Inflammatory macrophage (primary cell): ENCODE measurements at regions not wholly inside any gene's neighbourhood (a gene's known extent, or its start where the extent isn't known, plus 50 kb on each side); places are given as distances from the start of the nearest gene placed in this dataset.
A peak's percentile ranks its signal among the peaks of the same experiment; 100 is the strongest.

Source experiments
- DNase-seq, 2 donors: peaks; one replicate each; pipeline ENCODE4 v3.0.0-alpha.2; 2020 to 2022

GRCh38 chr14:26932606-26933005, 334.8 kb upstream of the NOVA1 start:
- no peak for DNase-seq

- no peak for DNase-seq
Measured at GRCh38 chr14:26933431-26933830, 335.6 kb upstream of the NOVA1 start.

DNA sequence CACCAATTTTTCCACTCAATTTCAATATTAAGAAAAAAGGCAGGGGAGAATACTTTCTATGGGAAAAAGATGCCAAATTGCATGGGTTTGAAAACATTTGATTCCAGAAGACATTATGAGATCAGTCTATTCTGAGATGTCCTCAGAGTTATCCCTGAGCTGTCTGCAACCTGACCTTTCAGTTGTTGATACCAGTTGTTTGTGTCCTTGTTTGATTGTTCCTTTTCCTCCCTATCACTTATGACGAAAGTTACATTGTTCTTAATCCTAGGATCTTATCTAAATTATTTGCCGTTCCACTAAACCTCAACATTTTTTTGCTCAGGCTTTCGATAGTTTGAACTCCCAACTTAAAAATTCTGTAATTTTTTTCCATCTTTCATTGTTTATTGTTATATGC, 336.3 kb upstream of the NOVA1 start:
- no peak for DNase-seq

GRCh38 chr14:26935733-26936132, 337.9 kb upstream of the NOVA1 start:
- no peak for DNase-seq

GRCh38 chr14:26938054-26938453, 340.2 kb upstream of the NOVA1 start:
- no peak for DNase-seq

GRCh38 chr14:26939755-26940154, 341.9 kb upstream of the NOVA1 start:
- no peak for DNase-seq

DNA sequence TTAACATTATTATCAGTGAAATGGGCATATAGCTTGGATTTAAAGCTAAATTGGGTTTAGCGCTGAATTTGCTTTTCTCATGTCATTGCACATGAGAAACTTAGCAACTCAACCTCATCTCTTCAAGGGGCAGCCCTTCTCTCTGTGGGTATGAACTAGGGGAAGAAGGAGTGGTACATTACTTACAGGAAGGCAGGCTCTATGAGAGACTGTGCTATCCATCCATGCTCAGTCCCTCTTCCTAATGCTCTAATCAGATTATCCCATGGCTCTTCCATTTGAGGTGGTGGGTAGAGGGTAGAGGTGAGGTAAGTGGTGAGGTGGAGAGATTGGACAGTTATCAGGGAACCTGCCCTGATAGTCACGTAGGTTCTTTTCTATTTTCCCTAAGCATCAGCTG, 343.7 kb upstream of the NOVA1 start:
- DNase-seq, result no peak

DNA sequence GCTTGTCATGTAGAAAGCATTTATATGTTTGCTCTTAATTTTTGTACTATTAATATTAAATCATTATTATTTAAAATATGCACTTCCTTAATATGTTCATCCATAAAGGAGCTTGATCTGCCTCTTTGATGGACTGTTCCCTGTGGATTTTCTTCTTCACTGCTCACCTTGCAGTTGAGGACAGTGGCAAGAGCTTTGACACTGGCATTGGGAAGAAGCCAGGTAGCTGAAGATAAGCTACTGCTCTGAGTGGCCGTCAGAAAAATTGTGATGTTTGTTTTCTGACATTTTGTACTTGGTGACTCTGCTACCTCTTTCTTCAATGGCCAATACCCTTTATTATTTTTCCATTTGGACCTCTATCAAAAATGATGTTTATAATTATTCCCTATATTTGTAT, 349.4 kb upstream of the NOVA1 start:
- no peak for DNase-seq

GRCh38 chr14:26959437-26959836, 361.6 kb upstream of the NOVA1 start:
- DNase-seq, result no peak

GRCh38 chr14:26959972-26960660, 362.3 kb upstream of the NOVA1 start:
- DNase-seq, result no peak

DNA sequence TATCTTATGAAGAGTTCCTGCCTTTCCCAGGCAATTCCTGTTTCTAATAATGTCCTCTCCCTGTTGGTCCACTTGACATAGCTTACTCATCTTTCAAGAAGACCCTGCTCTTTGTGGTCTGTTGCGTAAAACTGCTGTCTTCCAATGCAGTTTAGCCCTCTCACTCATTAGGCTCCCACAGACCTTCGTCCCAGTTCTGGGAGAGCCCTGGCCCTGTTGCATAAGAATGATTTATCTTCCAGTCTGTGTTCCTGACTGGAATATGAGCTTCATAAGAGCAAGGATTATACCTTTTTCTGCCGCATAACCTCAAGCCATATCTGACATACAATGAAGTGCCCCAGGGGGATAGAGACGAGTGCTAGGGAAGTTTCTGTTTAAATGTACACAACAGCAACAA, 365.9 kb upstream of the NOVA1 start:
- no peak for DNase-seq

DNA sequence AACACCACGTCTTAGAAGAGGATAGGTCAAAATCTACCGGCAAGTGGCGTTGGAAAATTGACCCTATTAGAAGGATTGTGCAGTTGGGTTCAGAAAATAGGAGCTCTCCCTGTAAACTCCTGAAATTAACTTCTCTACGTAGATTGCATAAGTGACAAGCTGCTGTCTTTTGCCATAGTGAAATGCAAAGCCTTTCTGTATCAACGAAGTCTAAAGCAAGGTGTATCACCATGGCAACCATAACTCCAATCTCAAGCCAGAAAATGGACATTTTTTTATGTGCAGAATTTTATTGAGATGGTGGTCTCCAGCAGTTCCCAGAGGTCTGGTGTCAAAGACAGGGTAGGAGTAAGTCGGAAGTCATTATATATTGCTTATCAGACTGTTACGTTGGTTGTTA, 367.7 kb upstream of the NOVA1 start:
- DNase-seq, result no peak

DNA sequence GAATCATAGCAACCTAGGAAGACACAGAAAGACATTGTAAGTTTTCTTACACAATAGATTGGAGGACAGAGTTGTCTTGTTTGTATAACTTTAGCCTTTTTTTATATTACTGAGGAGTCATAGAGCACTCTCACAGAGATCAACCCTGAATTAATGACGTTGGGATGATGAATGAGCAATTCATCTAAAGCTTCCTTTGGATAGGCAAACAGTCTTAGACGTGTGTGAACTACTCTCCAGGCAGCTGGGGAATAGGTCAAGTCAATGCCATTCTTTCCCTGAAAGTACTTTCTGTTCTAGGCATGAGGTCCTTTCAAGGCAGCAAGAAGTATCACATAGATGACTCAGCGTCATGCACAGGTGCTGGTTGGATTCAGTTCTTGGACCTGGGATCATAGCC, 369.1 kb upstream of the NOVA1 start:
- no peak for DNase-seq

DNA sequence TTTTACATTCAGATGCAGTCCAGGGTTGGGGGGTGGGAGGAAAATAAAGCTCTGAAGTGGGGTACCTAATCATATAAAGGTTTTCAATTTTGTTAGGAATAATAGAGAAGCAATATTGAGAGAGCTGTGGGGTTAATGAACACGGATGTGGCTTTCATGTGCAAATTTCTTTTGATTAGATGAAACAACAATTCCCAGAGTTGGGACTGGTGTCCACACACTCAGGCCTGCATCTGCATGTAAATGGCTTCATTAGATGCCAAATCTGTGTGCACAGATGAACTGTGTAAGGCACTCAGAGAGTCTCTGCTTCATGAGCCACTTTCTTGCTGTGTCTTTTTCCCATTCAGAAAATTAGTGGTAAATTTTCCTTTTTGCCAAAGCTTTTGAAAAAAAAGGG, 377.1 kb upstream of the NOVA1 start:
- no peak for DNase-seq

GRCh38 chr14:26982071-26982470, 384.2 kb upstream of the NOVA1 start:
- no peak for DNase-seq

DNA sequence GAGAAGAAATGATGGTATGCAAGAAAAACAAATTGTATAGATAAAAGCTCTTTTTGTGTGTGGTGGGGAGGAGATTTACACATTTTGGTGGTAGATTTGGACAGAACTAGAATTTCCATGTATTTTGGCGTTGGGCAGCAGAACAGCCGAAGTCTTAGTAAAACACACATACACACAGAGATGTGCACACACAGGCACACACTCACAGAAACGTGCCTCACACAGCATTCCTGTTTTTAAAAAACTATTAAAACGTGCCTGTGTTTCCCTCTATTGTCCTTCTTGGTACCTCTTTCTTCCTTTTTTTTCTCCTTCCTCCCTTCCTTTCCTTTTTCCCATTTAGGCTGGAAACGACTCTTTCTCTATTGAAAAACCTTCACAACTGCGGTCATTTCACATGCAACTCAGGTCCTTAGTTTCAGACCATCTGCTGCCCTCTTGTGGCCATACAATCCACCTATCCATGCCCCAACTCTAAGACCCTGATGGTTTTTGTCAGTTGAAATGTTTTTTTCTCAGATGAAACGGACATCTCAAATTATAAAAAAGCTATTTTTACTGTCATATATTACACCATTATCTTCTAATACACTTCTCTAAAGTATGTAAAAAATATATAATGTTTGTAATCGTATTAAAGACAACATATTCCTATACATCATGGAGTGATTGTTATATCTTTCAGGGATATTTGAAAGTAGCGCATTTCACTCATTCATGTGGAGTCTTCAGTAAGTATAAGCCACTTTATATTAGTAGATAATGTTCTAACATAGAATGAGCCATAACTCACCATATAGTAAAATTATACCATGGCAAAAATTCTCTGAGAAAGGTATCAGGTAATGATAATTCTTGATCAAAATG, 386.7 kb upstream of the NOVA1 start:
- DNase-seq, result peak; percentile 26 to 34

DNA sequence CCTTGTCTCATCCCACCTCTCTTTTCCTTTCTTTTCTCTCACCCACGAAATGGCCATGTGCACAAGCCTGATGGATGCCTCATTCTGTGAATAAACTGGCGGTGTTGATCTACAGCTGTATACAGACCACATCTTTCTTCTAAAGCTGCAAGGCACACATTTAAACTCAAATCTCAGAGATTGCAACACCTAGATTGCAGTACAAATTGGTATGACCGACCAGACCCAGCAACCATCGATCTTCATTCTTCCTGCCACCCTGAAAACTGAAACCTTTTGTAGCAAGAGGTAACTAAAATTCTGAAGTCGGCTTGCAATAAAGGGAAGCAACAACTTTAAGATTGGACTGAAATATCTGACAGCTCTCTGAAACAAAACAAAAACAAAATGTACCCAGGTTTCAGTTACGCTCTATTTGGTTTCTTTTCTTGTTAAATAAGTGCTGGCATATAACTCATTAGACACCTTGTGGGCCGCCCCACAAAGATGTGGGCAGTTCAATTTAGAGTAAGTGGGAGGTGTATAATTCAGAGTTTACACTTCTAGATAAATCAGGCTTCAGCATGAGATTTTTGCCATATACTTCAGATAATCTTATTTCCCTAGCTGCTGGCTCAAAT, 390.0 kb upstream of the NOVA1 start:
- no peak for DNase-seq

- no peak for DNase-seq
Measured at GRCh38 chr14:26990946-26991345, 393.1 kb upstream of the NOVA1 start.

- no peak for DNase-seq
Measured at GRCh38 chr14:26992403-26993115, 394.7 kb upstream of the NOVA1 start.

DNA sequence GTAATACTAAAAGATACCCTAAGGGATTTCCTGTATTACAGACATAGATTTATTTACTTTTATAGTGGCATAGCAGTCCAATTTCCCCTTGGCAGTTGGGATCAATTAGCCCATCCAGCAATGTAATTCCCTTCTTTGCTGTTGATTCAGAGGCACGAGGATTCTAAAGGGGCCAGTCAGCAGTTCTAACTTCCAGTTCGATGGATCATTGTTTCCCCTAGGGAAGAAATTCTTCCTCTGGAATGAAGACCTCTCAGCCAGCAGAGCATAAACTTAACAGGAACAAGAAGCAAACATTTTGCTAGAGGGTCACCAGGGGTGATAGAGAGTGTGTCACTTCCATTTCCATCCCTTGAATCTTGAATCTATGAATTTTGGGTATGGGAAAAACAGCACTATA, 395.7 kb upstream of the NOVA1 start:
- no peak for DNase-seq

- DNase-seq, result no peak
Measured at GRCh38 chr14:26995301-26995700, 397.5 kb upstream of the NOVA1 start.

DNA sequence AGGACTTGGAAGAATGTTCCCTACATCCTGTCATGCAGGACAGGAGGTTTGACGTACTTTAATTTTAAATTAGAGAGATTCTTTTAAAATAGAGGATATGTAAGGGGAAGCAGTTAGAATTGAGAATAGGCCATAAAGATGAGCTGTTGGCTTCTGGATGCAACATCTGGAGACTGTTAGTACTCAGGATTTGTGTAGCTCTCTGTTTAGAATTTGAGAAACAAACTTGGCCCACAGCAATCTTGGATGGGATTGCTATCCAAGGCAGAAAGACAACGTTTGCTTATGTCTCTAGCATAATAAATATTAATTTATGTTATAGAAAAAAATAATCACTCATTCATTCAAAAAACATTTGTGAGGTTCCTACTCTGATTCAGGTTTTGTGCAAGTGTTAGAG, 398.4 kb upstream of the NOVA1 start:
- DNase-seq, result no peak

DNA sequence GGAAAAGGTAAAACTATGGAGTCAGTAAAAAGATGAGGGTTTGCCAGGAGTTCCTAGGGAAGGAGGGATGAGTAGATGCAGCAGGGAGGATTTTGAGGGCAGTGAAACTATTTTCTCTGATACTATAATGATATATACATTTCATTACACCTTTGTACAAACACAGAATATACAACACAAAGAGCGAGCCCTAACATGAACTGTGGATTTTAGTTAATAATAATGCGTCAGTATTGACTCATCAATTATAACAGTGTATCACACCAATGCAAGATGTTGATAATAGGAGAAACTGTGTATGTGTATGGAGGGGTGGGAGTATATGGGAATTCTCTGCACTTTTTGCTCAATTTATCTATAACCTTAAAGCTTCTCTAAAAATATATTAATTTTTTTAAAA, 404.3 kb upstream of the NOVA1 start:
- DNase-seq, result no peak
